Tibial artery (tissue), 4 donors: ENCODE measurements at regions not wholly inside any gene's neighbourhood (a gene's known extent, or its start where the extent isn't known, plus 50 kb on each side); places are given as distances from the start of the nearest gene placed in this dataset.

Experiments used
- DNase-seq, 2 donors: peaks; one replicate each; pipeline ENCODE4 v3.0.0-alpha.2; 2019
- H3K27ac ChIP-seq, 2 donors: fragments of 200-600 bp; sonication (generic) in 1 of 2; 1 replicate in 1 of 2; 2 replicates in 1 of 2; pipeline ENCODE4 v1.5.1; 2018 to 2019; ENCODE audit warnings: mild to moderate bottlenecking in 1 of 2
- H3K27me3 ChIP-seq, 2 donors: fragments of 200-600 bp; sonication (generic) in 1 of 2; one replicate each; pipeline versions ENCODE4 v1.5.1 to v1.6.0; 2016 to 2019
- H3K36me3 ChIP-seq, 3 donors: fragments of 200-600 bp; sonication (generic) in 2 of 3; one replicate each; pipeline ENCODE4 v1.5.1; 2016 to 2019; ENCODE audit warnings: mild to moderate bottlenecking in 2 of 3
- H3K4me1 ChIP-seq, 4 donors: fragments of 200-600 bp; sonication (generic) in 2 of 4; 1 replicate in 3 of 4; 2 replicates in 1 of 4; pipeline ENCODE4 v1.5.1; 2016 to 2019
- H3K4me3 ChIP-seq, 2 donors: fragments of 200-600 bp; sonication (generic) in 1 of 2; 1 replicate in 1 of 2; 2 replicates in 1 of 2; pipeline ENCODE4 v1.5.1; 2018 to 2019; ENCODE audit warnings: mild to moderate bottlenecking in 2 of 2
- H3K9me3 ChIP-seq, 3 donors: fragments of 200-600 bp; sonication (generic) in 1 of 3; one replicate each; pipeline ENCODE4 v1.5.1; 2016 to 2019
- intact Hi-C: fragments of 100-400 bp; cut with DNase I; formaldehyde crosslinking; loops from one replicate; pipeline ENCODE4 v1.15.0; 2023; ENCODE audit warnings: low total_unique reads
- TF ChIP-seq, protein P1 (sequence below), 2 experiments: fragments of 200-600 bp in 1 of 2; fragments of 450-650 bp in 1 of 2; IDR thresholded peaks; one replicate each; pipeline ENCODE4 v1.5.1; 2017 to 2019; ENCODE audit warnings: antibody characterized with exemption in 2 of 2, mild to moderate bottlenecking in 1 of 2, moderate library complexity in 1 of 2

DNA sequence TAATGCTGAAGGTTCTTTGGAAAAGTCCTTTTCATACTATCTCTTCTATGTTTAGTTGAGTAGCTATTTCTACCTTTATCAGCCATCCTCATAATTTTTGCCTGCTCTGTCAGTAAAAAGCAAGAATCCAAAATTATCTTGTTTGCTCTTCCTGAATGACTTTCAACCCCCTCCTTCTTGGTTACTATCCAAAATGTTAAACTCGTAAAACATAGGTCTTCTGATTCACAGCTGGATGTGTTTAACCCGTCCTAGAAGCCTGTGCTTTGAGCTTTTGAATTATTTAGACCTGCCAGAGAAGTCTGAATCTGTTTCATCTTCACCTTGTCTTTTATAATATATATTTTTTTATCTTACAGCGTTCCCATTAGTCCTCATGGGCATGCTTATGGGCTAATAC lies 136.4 kb upstream of the MDFIC start:
- Histone ChIP-seq H3K4me3 (no peak overlapping the region), H3K27me3 (no peaks in the 10 kb centered on the region), H3K27ac (no peak overlapping the region), H3K4me1 (peaks cover 0 to 13% (median 2%) of the 10 kb centered on the region in 4 donors), H3K36me3 (no peaks in the 10 kb centered on the region), H3K9me3 (no peaks in the 10 kb centered on the region)
- intact Hi-C loops: no loop called here
- TF ChIP-seq, protein P1, sequence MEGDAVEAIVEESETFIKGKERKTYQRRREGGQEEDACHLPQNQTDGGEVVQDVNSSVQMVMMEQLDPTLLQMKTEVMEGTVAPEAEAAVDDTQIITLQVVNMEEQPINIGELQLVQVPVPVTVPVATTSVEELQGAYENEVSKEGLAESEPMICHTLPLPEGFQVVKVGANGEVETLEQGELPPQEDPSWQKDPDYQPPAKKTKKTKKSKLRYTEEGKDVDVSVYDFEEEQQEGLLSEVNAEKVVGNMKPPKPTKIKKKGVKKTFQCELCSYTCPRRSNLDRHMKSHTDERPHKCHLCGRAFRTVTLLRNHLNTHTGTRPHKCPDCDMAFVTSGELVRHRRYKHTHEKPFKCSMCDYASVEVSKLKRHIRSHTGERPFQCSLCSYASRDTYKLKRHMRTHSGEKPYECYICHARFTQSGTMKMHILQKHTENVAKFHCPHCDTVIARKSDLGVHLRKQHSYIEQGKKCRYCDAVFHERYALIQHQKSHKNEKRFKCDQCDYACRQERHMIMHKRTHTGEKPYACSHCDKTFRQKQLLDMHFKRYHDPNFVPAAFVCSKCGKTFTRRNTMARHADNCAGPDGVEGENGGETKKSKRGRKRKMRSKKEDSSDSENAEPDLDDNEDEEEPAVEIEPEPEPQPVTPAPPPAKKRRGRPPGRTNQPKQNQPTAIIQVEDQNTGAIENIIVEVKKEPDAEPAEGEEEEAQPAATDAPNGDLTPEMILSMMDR (IDR thresholded peaks at IDR 0.05): no peak
- DNase-seq: no peak

DNA sequence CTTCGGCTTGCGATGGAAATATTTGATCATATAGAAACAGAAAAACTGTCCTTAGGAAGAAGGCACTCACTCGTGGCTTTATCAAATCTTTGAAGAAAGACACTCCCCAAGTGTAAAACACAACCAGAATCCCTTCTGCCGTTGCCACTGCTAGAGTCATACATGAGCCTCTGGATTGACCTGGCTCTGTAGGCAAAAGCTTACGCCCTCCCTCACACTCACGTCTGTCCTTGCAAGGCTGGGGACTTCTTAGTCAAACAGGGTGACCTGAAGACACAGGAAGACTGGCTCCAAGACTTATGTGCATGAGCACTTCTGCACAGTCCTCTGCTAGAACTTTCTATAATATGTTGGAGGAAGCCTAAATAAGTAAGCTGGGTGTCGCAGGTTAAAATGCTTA lies 135.4 kb upstream of the MDFIC start:
- H3K4me1 ChIP-seq: peaks cover 0 to 18% (median 2%) of the 10 kb centered on the region in 4 donors
- no peak overlapping the region for H3K4me3 ChIP-seq
- H3K27ac ChIP-seq: no peak overlapping the region
- no peak for DNase-seq
- H3K27me3 ChIP-seq: no peaks in the 10 kb centered on the region
- no peaks in the 10 kb centered on the region for H3K36me3 ChIP-seq
- H3K9me3 ChIP-seq: no peaks in the 10 kb centered on the region
- TF ChIP-seq, protein P1 (IDR thresholded peaks at IDR 0.05): no peak
- intact Hi-C loops: no loop called here

DNA sequence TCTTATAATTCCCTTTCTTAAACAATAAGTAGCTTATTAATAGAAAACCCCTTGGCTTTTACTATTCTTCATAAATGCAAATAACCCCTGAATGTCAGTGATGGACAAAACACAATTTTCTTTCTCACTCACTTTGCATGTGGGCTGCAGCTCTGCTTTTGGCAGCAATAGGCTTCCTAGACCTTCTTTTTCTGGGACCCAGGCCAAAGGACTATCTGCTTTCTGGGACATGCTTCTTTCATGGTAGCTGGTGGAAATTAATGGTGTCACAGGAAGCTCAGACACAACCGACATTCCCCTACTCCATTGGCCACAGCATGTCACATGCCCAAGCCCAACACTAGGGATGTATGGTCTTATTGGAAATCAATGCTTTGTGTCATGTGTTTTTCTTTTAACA lies 134.3 kb upstream of the MDFIC start:
- DNase-seq: no peak
- Histone ChIP-seq H3K36me3 (no peaks in the 10 kb centered on the region), H3K27ac (no peak overlapping the region), H3K4me1 (peaks cover 0 to 18% (median 2%) of the 10 kb centered on the region in 4 donors), H3K4me3 (no peak overlapping the region), H3K9me3 (no peaks in the 10 kb centered on the region), H3K27me3 (no peaks in the 10 kb centered on the region)
- intact Hi-C loops: no loop called here
- TF ChIP-seq, protein P1 (IDR thresholded peaks at IDR 0.05): no peak

DNA sequence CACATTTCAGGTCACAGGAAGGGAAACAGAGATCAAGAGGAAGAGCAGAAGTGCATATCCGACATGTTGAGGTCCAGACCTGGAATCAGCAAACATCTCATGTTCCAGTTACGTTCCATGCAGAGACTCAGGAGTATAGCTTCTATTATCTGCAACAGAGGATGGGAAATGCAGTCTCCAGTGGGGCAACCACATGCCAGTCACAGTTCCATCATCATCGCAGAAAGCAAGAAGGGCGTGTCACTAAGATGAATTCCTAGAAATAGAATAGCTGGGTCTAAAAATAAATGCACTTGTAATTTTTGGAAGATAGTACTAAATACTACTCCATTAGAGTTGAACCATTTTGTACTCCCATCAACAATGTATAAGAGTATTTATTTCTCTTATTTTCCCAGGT lies 133.2 kb upstream of the MDFIC start:
- intact Hi-C loops: no loop called here
- H3K36me3 ChIP-seq: no peaks in the 10 kb centered on the region
- TF ChIP-seq, protein P1 (IDR thresholded peaks at IDR 0.05): no peak
- no peak overlapping the region for H3K27ac ChIP-seq
- H3K27me3 ChIP-seq: no peaks in the 10 kb centered on the region
- no peaks in the 10 kb centered on the region for H3K9me3 ChIP-seq
- no peak for DNase-seq
- H3K4me1 ChIP-seq: peaks cover 0 to 18% (median 2%) of the 10 kb centered on the region in 4 donors
- no peak overlapping the region for H3K4me3 ChIP-seq

DNA sequence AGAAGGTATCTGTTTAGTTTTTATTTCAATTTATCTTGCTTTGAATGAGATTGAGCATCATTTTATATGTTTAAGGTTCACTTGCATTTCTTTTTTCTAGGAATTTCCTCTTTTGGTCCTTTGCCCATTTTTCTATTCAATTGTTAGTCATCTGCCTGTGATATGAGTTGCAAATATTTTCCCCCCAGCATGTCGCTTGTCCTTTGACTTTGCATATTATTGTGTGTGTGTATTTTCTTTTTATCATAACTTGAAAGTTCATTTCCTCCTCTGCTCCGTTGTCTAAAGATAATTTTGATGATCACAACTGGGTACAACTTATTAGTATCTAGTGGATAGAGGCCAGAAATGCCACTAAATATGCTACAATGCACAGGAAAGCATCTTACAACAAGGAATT lies 132.7 kb upstream of the MDFIC start:
- intact Hi-C loops: no loop called here
- DNase-seq: no peak
- Histone ChIP-seq H3K36me3 (no peaks in the 10 kb centered on the region), H3K4me1 (peaks cover 0 to 18% (median 2%) of the 10 kb centered on the region in 4 donors), H3K9me3 (no peaks in the 10 kb centered on the region), H3K4me3 (no peak overlapping the region), H3K27me3 (no peaks in the 10 kb centered on the region), H3K27ac (no peak overlapping the region)
- TF ChIP-seq, protein P1 (IDR thresholded peaks at IDR 0.05): no peak

DNA sequence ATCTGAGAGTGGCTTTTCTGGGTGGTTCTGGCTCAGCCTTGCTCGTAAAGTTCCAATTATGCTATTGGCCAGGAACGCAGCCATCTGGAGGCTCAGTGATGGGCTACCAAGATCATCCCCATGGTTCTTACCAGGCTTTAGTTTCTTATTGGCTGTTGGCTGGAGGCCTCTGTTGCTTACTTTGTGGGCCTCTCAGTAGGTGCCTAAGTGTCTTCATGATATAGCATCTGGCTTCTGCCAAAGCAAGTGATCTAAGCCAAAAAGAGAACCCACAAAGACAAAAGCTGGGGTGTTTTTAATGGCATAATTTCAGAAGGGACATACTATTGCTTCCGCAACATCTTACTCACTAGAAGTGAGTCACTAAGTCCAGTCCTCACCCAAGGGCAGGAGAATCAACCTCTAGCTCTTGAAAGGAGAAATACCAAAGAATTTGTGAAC lies 132.0 kb upstream of the MDFIC start:
- no peak overlapping the region for H3K27ac ChIP-seq
- no peaks in the 10 kb centered on the region for H3K27me3 ChIP-seq

More for the DNA sequence above, 132.0 kb upstream of the MDFIC start:
- Histone ChIP-seq H3K4me1 (peaks cover 0 to 18% (median 2%) of the 10 kb centered on the region in 4 donors), H3K36me3 (no peaks in the 10 kb centered on the region), H3K4me3 (no peak overlapping the region), H3K9me3 (no peaks in the 10 kb centered on the region)
- TF ChIP-seq, protein P1 (IDR thresholded peaks at IDR 0.05): no peak
- DNase-seq: no peak
- intact Hi-C loops: no loop called here
